SK-N-SH treated with all-trans-retinoic acid at 6 μM for 48 hours (cell line): ENCODE measurements at regions not wholly inside any gene's neighbourhood (a gene's known extent, or its start where the extent isn't known, plus 50 kb on each side); places are given as distances from the start of the nearest gene placed in this dataset.
"Not testable (repeated sequence)": the region's sequence is repeated elsewhere in the genome, so short reads cannot be mapped to it uniquely, and the experiment has no call there.

Source experiments
- ARNTL ChIP-seq: fragments of 450-650 bp; formaldehyde crosslinking; IDR thresholded peaks from 2 replicates; pipeline ENCODE4 v1.5.0; 2020; ENCODE audit warnings: low read depth, mild to moderate bottlenecking, moderate library complexity, borderline replicate concordance
- CSRNP3 ChIP-seq: fragments of 250-450 bp; sonication (Bioruptor Pico); IDR thresholded peaks from 2 replicates; pipeline ENCODE4 v1.5.1; 2021; ENCODE audit warnings: mild to moderate bottlenecking, moderate library complexity
- PATZ1 ChIP-seq: fragments of 250-450 bp; sonication (Bioruptor Pico); IDR thresholded peaks from 2 replicates; pipeline ENCODE4 v1.8.0; 2020; ENCODE audit warnings: mild to moderate bottlenecking, moderate library complexity, borderline replicate concordance
- POU6F1 ChIP-seq: fragments of 250-450 bp; sonication (Bioruptor Pico); IDR thresholded peaks from 2 replicates; pipeline ENCODE4 v1.8.0; 2021; ENCODE audit warnings: low read depth, mild to moderate bottlenecking, moderate library complexity, borderline replicate concordance
- SNAI2 ChIP-seq: fragments of 250-450 bp; sonication (Bioruptor Pico); IDR thresholded peaks from 2 replicates; pipeline ENCODE4 v1.5.0; 2020; ENCODE audit warnings: mild to moderate bottlenecking, moderate library complexity
- TCF4 ChIP-seq: fragments of 250-450 bp; sonication (Bioruptor Pico); IDR thresholded peaks from 2 replicates; pipeline ENCODE4 v1.8.0; 2021; ENCODE audit warnings: mild to moderate bottlenecking, moderate library complexity, borderline replicate concordance
- TSHZ2 ChIP-seq: fragments of 250-450 bp; sonication (Bioruptor Pico); IDR thresholded peaks from 2 replicates; pipeline ENCODE4 v1.5.0; 2020; ENCODE audit warnings: mild to moderate bottlenecking, moderate library complexity
- ZC3H10 ChIP-seq: fragments of 250-450 bp; sonication (Bioruptor Pico); IDR thresholded peaks from 2 replicates; pipeline ENCODE4 v1.5.1; 2021; ENCODE audit warnings: mild to moderate bottlenecking, moderate library complexity
- ZFP3 ChIP-seq: fragments of 250-450 bp; sonication (Bioruptor Pico); IDR thresholded peaks from 2 replicates; pipeline ENCODE4 v1.5.0; 2020; ENCODE audit warnings: mild to moderate bottlenecking, moderate library complexity
- ZFP30 ChIP-seq: fragments of 450-650 bp; formaldehyde crosslinking; IDR thresholded peaks from 2 replicates; pipeline ENCODE4 v1.5.0; 2022; ENCODE audit warnings: mild to moderate bottlenecking, moderate library complexity
- ZNF565 ChIP-seq: fragments of 450-650 bp; formaldehyde crosslinking; conservative IDR thresholded peaks from 2 replicates; pipeline ENCODE4 v1.5.0; 2020; ENCODE audit warnings: low read depth, mild to moderate bottlenecking, moderate library complexity

- not testable (repeated sequence) for TF ChIP-seq POU6F1; ZFP30 (CRISPR knock-in tag); CSRNP3; SNAI2 (CRISPR knock-in tag); ZFP3 (CRISPR knock-in tag); PATZ1 (CRISPR knock-in tag); TCF4 (CRISPR knock-in tag); ZNF565 (CRISPR knock-in tag); TSHZ2; ZC3H10 (CRISPR knock-in tag); ARNTL (CRISPR knock-in tag)
These were observed 91.9 kb downstream of the KATNIP start for GRCh38 chr16:27641734-27642415.
